ENCODE measurements at regions not wholly inside any gene's neighbourhood (a gene's known extent, or its start where the extent isn't known, plus 50 kb on each side); places are given as distances from the start of the nearest gene placed in this dataset.

- no peak overlapping the region for H3K4me3 ChIP-seq
- intact Hi-C loops (cut with DNase I): no loop called here
- no peaks in the 10 kb centered on the region for H3K4me1 ChIP-seq (replicated peaks)
- no peak for DNase-seq (ENCODE audit: low spot score)
- TF ChIP-seq POLR2AphosphoS5 (IDR thresholded peaks at IDR 0.05) (no peak), CTCF (IDR thresholded peaks at IDR 0.05) (no peak), POLR2A (IDR thresholded peaks at IDR 0.05) (no peak)
- 81% methylated on average over 2 of the region's 2 CpGs for WGBS
- H3K27ac ChIP-seq: no peak overlapping the region
- no peaks in the 10 kb centered on the region for H3K9me3 ChIP-seq
- H3K36me3 ChIP-seq: no peaks in the 10 kb centered on the region
- no peaks in the 10 kb centered on the region for H3K27me3 ChIP-seq (replicated peaks; ENCODE audit: insufficient read depth)
Observed at GRCh38 chr6:8177721-8178120, 75.4 kb upstream of the EEF1E1 start.

- Histone ChIP-seq H3K4me3 (no peak overlapping the region), H3K9me3 (no peaks in the 10 kb centered on the region), H3K27ac (no peak overlapping the region), H3K36me3 (no peaks in the 10 kb centered on the region), H3K27me3 (replicated peaks; ENCODE audit: insufficient read depth) (no peaks in the 10 kb centered on the region), H3K4me1 (replicated peaks) (no peaks in the 10 kb centered on the region)
- TF ChIP-seq CTCF (IDR thresholded peaks at IDR 0.05) (no peak), POLR2AphosphoS5 (IDR thresholded peaks at IDR 0.05) (no peak), POLR2A (IDR thresholded peaks at IDR 0.05) (no peak)
- WGBS: 91% methylated on average over 3 of the region's 3 CpGs
- DNase-seq (ENCODE audit: low spot score): no peak
- intact Hi-C loops (cut with DNase I): no loop called here
Observed at GRCh38 chr6:8175046-8175777, 72.9 kb upstream of the EEF1E1 start.

- Histone ChIP-seq H3K36me3 (no peaks in the 10 kb centered on the region), H3K9me3 (no peaks in the 10 kb centered on the region), H3K27ac (no peak overlapping the region), H3K4me1 (replicated peaks) (no peaks in the 10 kb centered on the region), H3K4me3 (no peak overlapping the region), H3K27me3 (replicated peaks; ENCODE audit: insufficient read depth) (no peaks in the 10 kb centered on the region)
- WGBS: 60% methylated on average over 6 of the region's 6 CpGs
- no peak for DNase-seq (ENCODE audit: low spot score)
- intact Hi-C loops (cut with DNase I): no loop called here
- no peak for TF ChIP-seq POLR2A (IDR thresholded peaks at IDR 0.05)
- no peak for TF ChIP-seq POLR2AphosphoS5 (IDR thresholded peaks at IDR 0.05)
- TF ChIP-seq CTCF (IDR thresholded peaks at IDR 0.05): no peak
Observed at GRCh38 chr6:8174571-8174970, 72.2 kb upstream of the EEF1E1 start.

GRCh38 chr6:8172530-8172929 is 70.2 kb upstream of the EEF1E1 start:
- TF ChIP-seq POLR2AphosphoS5 (IDR thresholded peaks at IDR 0.05): no peak
- TF ChIP-seq POLR2A (IDR thresholded peaks at IDR 0.05): no peak
- no peak for TF ChIP-seq CTCF (IDR thresholded peaks at IDR 0.05)

GRCh38 chr6:8170754-8171153 is 68.4 kb upstream of the EEF1E1 start:
- no peak overlapping the region for H3K27ac ChIP-seq
- 70% methylated on average over 3 of the region's 3 CpGs for WGBS
- intact Hi-C loops (cut with DNase I): no loop called here
- no peaks in the 10 kb centered on the region for H3K36me3 ChIP-seq
- no peak for TF ChIP-seq POLR2AphosphoS5 (IDR thresholded peaks at IDR 0.05)
- TF ChIP-seq POLR2A (IDR thresholded peaks at IDR 0.05): no peak
- no peak for TF ChIP-seq CTCF (IDR thresholded peaks at IDR 0.05)
- H3K4me1 ChIP-seq (replicated peaks): no peaks in the 10 kb centered on the region
- no peak for DNase-seq (ENCODE audit: low spot score)
- H3K9me3 ChIP-seq: no peaks in the 10 kb centered on the region
- H3K27me3 ChIP-seq (replicated peaks; ENCODE audit: insufficient read depth): no peaks in the 10 kb centered on the region
- no peak overlapping the region for H3K4me3 ChIP-seq

More at GRCh38 chr6:8172530-8172929, 70.2 kb upstream of the EEF1E1 start:
- Histone ChIP-seq H3K36me3 (no peaks in the 10 kb centered on the region), H3K4me1 (replicated peaks) (no peaks in the 10 kb centered on the region), H3K27ac (no peak overlapping the region), H3K27me3 (replicated peaks; ENCODE audit: insufficient read depth) (no peaks in the 10 kb centered on the region), H3K4me3 (no peak overlapping the region), H3K9me3 (no peaks in the 10 kb centered on the region)
- intact Hi-C loops (cut with DNase I): no loop called here
- no peak for DNase-seq (ENCODE audit: low spot score)
- 86% methylated on average over 4 of the region's 4 CpGs for WGBS

All from prostate gland (tissue), 2 donors.